Endodermal cell (in vitro differentiated cells): ENCODE measurements at regions not wholly inside any gene's neighbourhood (a gene's known extent, or its start where the extent isn't known, plus 50 kb on each side); places are given as distances from the start of the nearest gene placed in this dataset.
"Not testable (repeated sequence)": the region's sequence is repeated elsewhere in the genome, so short reads cannot be mapped to it uniquely, and the experiment has no call there.

Experiments used
- DNase-seq: peaks from one replicate; pipeline ENCODE4 v3.0.0-alpha.2; 2017
- H3K27ac ChIP-seq: 2 replicates; pipeline ENCODE4 v1.5.1; 2013; ENCODE audit warnings: mild to moderate bottlenecking, low read depth, low read length, moderate library complexity
- H3K27me3 ChIP-seq: 2 replicates; pipeline ENCODE4 v1.6.1; 2013; ENCODE audit warnings: mild to moderate bottlenecking, low read length, moderate library complexity; ENCODE audit not compliant: insufficient read depth, control insufficient read depth, poor library complexity, severe bottlenecking
- H3K36me3 ChIP-seq: 2 replicates; pipeline ENCODE4 v1.7.0; 2013; ENCODE audit warnings: mild to moderate bottlenecking, low read length, moderate library complexity; ENCODE audit not compliant: control insufficient read depth, insufficient read depth
- H3K4me1 ChIP-seq: one replicate; pipeline ENCODE4 v1.7.0; 2013; ENCODE audit warnings: low read length; ENCODE audit not compliant: control insufficient read depth, insufficient read depth
- H3K4me3 ChIP-seq: 2 replicates; pipeline ENCODE4 v1.5.1; 2013; ENCODE audit warnings: mild to moderate bottlenecking, low read length, moderate library complexity
- H3K9ac ChIP-seq: 2 replicates; pipeline ENCODE4 v1.6.1; 2013; ENCODE audit warnings: mild to moderate bottlenecking, low read length, moderate library complexity; ENCODE audit not compliant: poor library complexity, severe bottlenecking; ENCODE audit errors: extremely low read depth
- H3K9me3 ChIP-seq: 2 replicates; pipeline ENCODE4 v1.6.1; 2013; ENCODE audit warnings: mild to moderate bottlenecking, low read length, moderate library complexity; ENCODE audit not compliant: control insufficient read depth
- H3K27ac Mint-ChIP-seq: 2 replicates; pipeline ENCODE4 v1.8.0; 2020; ENCODE audit warnings: mixed read lengths
- H3K27me3 Mint-ChIP-seq: 2 replicates; pipeline ENCODE4 v1.8.0; 2021; ENCODE audit warnings: mild to moderate bottlenecking, mixed read lengths; ENCODE audit not compliant: insufficient read depth
- H3K36me3 Mint-ChIP-seq: 2 replicates; pipeline ENCODE4 v1.8.0; 2020; ENCODE audit warnings: low read depth, mixed read lengths
- H3K4me1 Mint-ChIP-seq: 2 replicates; pipeline ENCODE4 v1.8.0; 2020; ENCODE audit warnings: mixed read lengths
- H3K4me3 Mint-ChIP-seq: 2 replicates; pipeline ENCODE4 v1.8.0; 2020; ENCODE audit warnings: mild to moderate bottlenecking, moderate library complexity, mixed read lengths
- H3K9me3 Mint-ChIP-seq: 2 replicates; pipeline ENCODE4 v1.8.0; 2020; ENCODE audit warnings: mild to moderate bottlenecking, mixed read lengths
- WGBS, 2 experiments: methylation state at CpG; one replicate each; pipeline versions ENCODE4 v1.1.5 to v1.1.7; 2013; ENCODE audit warnings: missing lambda C conversion rate in 2 of 2, mixed read lengths in 1 of 2; ENCODE audit not compliant: insufficient coverage in 1 of 2, insufficient read length in 1 of 2; 5-methylcytosine and 5-hydroxymethylcytosine counted together
- TF ChIP-seq, protein P1 (sequence below): fragments of 200-600 bp; sonication (generic); conservative IDR thresholded peaks from 2 replicates; pipeline ENCODE4 v1.5.0; 2021; ENCODE audit warnings: antibody characterized with exemption, mild to moderate bottlenecking

DNA sequence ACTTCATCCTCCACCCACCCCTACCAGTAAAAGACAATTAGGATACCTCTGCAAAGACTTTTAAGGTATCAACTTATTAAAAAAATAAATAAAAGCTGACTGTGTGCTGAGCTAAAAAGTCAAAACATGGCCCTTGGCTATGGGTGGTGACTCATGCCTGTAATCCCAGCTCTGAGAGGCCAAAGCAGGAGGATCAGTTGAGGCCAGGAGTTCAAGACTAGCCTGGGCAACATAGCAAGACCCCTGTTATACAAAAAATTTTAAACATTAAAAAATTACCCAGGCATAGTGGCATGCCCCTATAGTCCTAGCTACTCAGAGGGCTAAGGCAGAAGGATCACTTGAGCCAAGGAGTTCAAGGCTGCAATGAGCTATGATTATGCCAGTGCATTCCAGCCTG is 110.8 kb upstream of the FOXN2 start:
- H3K4me1 ChIP-seq: no peaks in the 10 kb centered on the region
- H3K4me1 Mint-ChIP-seq: peaks cover 30% of the 10 kb centered on the region

DNA sequence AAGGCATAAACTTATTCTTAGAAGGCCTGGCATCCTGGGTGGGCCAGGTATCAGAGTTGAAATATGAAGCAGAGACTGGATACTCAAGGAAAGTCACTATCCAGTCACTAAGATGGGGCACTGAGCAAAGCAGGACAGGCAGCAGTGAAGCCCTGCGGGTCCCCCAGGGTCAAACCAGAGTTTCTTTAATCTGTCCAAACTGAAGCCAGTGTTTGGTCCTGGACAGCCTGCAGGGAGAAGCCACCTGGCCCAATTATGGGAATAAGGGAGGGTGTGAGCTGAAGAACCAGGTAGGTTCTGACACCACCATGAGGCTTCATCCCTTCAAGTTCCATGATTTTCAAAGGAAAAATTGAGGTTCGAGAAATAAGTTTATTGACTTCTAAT is 109.7 kb upstream of the FOXN2 start:
- Histone ChIP-seq H3K27ac (peak overlapping the region; percentile 9), H3K27me3 (no peaks in the 10 kb centered on the region), H3K9ac (no peak overlapping the region), H3K36me3 (no peaks in the 10 kb centered on the region), H3K4me1 (no peaks in the 10 kb centered on the region), H3K4me3 (no peak overlapping the region), H3K9me3 (no peaks in the 10 kb centered on the region)
- H3K9me3 Mint-ChIP-seq: peaks cover 6% of the 10 kb centered on the region
- DNase-seq: no peak
- H3K36me3 Mint-ChIP-seq: no peaks in the 10 kb centered on the region
- no peak overlapping the region for H3K27ac Mint-ChIP-seq
- no peak overlapping the region for H3K4me3 Mint-ChIP-seq
- no peaks in the 10 kb centered on the region for H3K27me3 Mint-ChIP-seq
- TF ChIP-seq, protein P1, sequence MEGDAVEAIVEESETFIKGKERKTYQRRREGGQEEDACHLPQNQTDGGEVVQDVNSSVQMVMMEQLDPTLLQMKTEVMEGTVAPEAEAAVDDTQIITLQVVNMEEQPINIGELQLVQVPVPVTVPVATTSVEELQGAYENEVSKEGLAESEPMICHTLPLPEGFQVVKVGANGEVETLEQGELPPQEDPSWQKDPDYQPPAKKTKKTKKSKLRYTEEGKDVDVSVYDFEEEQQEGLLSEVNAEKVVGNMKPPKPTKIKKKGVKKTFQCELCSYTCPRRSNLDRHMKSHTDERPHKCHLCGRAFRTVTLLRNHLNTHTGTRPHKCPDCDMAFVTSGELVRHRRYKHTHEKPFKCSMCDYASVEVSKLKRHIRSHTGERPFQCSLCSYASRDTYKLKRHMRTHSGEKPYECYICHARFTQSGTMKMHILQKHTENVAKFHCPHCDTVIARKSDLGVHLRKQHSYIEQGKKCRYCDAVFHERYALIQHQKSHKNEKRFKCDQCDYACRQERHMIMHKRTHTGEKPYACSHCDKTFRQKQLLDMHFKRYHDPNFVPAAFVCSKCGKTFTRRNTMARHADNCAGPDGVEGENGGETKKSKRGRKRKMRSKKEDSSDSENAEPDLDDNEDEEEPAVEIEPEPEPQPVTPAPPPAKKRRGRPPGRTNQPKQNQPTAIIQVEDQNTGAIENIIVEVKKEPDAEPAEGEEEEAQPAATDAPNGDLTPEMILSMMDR: no peak
- H3K4me1 Mint-ChIP-seq: peaks cover 31% of the 10 kb centered on the region
- WGBS, 2 experiments: 94 to 100% methylated on average over 2 of the region's 2 CpGs

More for the DNA sequence above, 110.8 kb upstream of the FOXN2 start:
- H3K27me3 Mint-ChIP-seq: no peaks in the 10 kb centered on the region
- Histone ChIP-seq H3K4me3 (no peak overlapping the region), H3K9me3 (no peaks in the 10 kb centered on the region), H3K36me3 (no peaks in the 10 kb centered on the region), H3K27me3 (no peaks in the 10 kb centered on the region), H3K27ac (no peak overlapping the region), H3K9ac (no peak overlapping the region)
- TF ChIP-seq, protein P1: no peak
- no peak overlapping the region for H3K4me3 Mint-ChIP-seq
- no peak overlapping the region for H3K27ac Mint-ChIP-seq
- no peak for DNase-seq
- H3K36me3 Mint-ChIP-seq: no peaks in the 10 kb centered on the region
- H3K9me3 Mint-ChIP-seq: peaks cover 6% of the 10 kb centered on the region

DNA sequence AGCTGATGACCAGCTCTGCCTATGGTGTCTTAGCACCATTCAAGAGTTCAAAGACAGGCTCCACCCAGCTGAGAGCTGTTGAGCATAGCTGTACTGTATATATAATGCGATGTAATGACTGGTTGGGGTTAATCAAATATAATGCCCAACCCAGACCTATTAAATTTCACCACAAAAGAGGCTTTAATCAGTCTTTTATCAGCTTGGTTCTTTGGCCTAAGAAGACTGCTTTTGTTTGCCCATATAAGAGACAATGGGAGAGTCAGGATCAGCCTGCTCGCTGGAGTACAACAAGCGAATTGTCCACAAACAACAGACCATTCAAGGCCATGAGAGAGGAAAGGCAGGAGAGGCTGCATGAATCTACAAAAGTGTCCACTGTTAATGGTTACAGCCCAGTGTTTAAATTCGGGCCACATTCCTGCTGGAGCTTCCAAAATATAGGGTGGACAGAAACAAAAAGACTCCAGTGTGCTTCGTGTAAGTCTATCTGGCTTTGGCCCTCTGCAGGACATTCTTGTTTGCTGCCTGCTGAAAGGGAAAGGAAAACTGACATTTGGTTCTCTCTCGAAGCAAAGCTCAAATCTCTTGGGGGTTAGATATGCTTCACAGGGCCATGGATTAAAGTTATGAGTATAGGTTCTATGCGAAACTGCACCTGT is 109.2 kb upstream of the FOXN2 start:
- Mint-ChIP-seq H3K36me3 (no peaks in the 10 kb centered on the region), H3K27me3 (no peaks in the 10 kb centered on the region), H3K4me3 (no peak overlapping the region), H3K9me3 (peaks cover 6% of the 10 kb centered on the region), H3K4me1 (peaks cover 31% of the 10 kb centered on the region), H3K27ac (no peak overlapping the region)
- Histone ChIP-seq H3K36me3 (no peaks in the 10 kb centered on the region), H3K27ac (peak overlapping the region; percentile 9), H3K9me3 (no peaks in the 10 kb centered on the region), H3K4me3 (no peak overlapping the region), H3K4me1 (no peaks in the 10 kb centered on the region), H3K27me3 (no peaks in the 10 kb centered on the region), H3K9ac (no peak overlapping the region)
- TF ChIP-seq, protein P1: peak; percentile 46
- no peak for DNase-seq
- 88 to 92% methylated on average over 5 to 7 of the region's 7 CpGs for WGBS, 2 experiments

DNA sequence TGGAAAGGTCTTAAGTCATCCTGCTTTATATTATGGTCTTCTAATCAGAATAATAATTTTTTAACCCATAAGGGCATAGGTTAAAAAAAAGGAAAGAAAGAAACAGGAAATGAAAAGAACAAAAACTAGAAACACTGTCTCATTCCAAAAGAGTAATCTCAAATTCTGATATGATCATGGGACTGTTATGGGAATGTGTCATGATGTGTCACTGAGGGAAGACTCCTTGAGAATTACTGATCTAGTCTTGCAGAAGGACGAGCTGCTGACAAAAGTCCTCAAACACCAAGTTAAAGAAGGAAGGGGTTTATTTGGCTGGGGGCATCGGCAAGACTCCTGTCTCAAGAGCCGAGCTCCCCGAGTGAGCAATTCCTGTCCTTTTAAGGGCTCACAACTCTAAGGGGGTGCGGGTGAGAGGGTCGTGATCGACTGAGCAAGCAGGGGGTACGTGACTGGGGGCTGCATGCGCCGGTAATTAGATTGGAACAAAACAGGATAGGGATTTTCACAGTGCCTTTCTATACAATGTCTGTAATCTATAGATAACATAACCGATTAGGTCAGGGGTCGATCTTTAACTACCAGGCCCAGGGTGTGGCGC is 108.3 kb upstream of the FOXN2 start:
- H3K27ac Mint-ChIP-seq, DNase-seq, H3K36me3 ChIP-seq, H3K27me3 ChIP-seq, H3K27me3 Mint-ChIP-seq, H3K4me3 Mint-ChIP-seq, H3K9me3 Mint-ChIP-seq, H3K9ac ChIP-seq, H3K27ac ChIP-seq, H3K36me3 Mint-ChIP-seq, H3K4me1 ChIP-seq, H3K9me3 ChIP-seq, H3K4me3 ChIP-seq: not testable (repeated sequence)
- WGBS, 2 experiments: 91 to 100% methylated on average over 1 to 10 of the region's 13 CpGs
- peaks cover 31% of the 10 kb centered on the region for H3K4me1 Mint-ChIP-seq
